ENCODE measurements at regions not wholly inside any gene's neighbourhood (a gene's known extent, or its start where the extent isn't known, plus 50 kb on each side); places are given as distances from the start of the nearest gene placed in this dataset.

DNA sequence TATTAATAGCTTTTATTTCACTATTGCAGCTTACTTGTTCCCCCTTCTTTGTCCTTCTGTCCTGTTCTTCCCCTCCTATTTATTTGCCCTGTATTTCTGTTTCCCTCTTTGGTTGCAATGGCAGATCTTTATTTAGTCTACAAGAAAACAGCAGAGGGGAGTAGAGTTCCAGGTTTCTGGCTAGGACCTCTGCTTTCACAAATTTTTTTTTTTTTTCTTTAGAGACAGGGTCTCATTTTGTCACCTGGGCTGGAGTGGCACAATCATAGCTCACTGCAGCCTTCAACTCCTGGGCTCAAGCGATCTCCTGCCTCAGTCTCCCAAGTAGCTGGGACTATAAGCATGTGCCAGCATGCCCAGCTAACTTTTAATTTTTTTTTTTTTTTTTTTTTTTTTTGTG, 188.1 kb upstream of the SPRED2 start:
- Histone ChIP-seq H3K36me3 (ENCODE audit: insufficient read depth, low read length) (no peaks in the 10 kb centered on the region), H2AFZ (ENCODE audit: low read length, unreplicated experiment) (no peak overlapping the region), H3K4me3 (ENCODE audit: low read depth, low read length) (no peak overlapping the region), H3K27ac (ENCODE audit: low read depth, low read length) (no peak overlapping the region), H3K27me3 (ENCODE audit: insufficient read depth, low read length) (peaks cover 54% of the 10 kb centered on the region), H3K79me2 (ENCODE audit: control insufficient read depth, insufficient read depth, low read length, unreplicated experiment) (no peaks in the 10 kb centered on the region), H3K4me1 (ENCODE audit: control insufficient read depth, insufficient read depth, low read length, unreplicated experiment) (no peaks in the 10 kb centered on the region)

DNA sequence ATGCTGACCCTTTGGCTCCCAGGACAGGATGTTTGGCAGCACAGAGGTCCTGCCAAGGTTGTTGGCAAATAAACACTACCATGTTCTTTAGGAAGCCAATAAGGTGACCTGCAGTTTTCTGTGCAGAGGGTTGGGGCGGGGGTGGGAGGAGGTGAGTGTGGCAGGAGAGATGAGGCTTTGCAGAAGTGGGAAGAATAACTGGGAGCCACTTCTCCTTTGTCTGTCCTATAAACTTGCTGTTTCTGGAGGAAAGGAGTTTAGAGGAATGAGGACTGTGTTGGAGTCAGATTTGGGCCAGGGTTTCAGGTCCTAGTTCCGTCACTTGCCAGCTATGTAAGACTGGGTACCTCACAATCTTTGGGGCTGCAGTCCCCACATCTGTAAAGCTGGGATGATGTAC, 187.6 kb upstream of the SPRED2 start:
- H3K36me3 ChIP-seq (ENCODE audit: insufficient read depth, low read length) = no peaks in the 10 kb centered on the region
- H2AFZ ChIP-seq (ENCODE audit: low read length, unreplicated experiment) = no peak overlapping the region
- peaks cover 54% of the 10 kb centered on the region for H3K27me3 ChIP-seq (ENCODE audit: insufficient read depth, low read length)
- H3K27ac ChIP-seq (ENCODE audit: low read depth, low read length) = no peak overlapping the region
- H3K4me1 ChIP-seq (ENCODE audit: control insufficient read depth, insufficient read depth, low read length, unreplicated experiment) = no peaks in the 10 kb centered on the region
- no peak overlapping the region for H3K4me3 ChIP-seq (ENCODE audit: low read depth, low read length)
- H3K79me2 ChIP-seq (ENCODE audit: control insufficient read depth, insufficient read depth, low read length, unreplicated experiment) = no peaks in the 10 kb centered on the region

DNA sequence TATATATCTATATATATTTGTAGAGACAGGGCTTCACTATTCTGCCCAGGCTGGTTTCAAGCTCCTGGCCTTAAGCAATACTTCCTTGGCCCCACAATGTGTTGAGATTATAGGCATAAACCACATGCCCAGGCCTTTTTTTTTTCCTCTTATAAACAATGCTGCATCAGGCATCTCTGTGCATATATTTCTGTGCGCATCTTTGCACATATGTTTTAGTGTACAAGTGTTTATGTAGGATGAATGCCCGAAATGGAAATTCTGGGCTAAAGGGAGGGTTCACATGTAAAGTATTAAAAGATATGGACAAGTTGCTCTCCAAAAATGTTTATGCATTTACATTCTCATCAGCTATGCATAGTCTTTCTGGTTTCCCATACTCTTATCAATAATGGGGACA, 183.2 kb upstream of the SPRED2 start:
- no peaks in the 10 kb centered on the region for H3K36me3 ChIP-seq (ENCODE audit: insufficient read depth, low read length)
- peaks cover 21% of the 10 kb centered on the region for H3K27me3 ChIP-seq (ENCODE audit: insufficient read depth, low read length)
- no peaks in the 10 kb centered on the region for H3K79me2 ChIP-seq (ENCODE audit: control insufficient read depth, insufficient read depth, low read length, unreplicated experiment)
- H2AFZ ChIP-seq (ENCODE audit: low read length, unreplicated experiment) = no peak overlapping the region
- H3K27ac ChIP-seq (ENCODE audit: low read depth, low read length) = no peak overlapping the region
- H3K4me3 ChIP-seq (ENCODE audit: low read depth, low read length) = no peak overlapping the region
- no peaks in the 10 kb centered on the region for H3K4me1 ChIP-seq (ENCODE audit: control insufficient read depth, insufficient read depth, low read length, unreplicated experiment)

GRCh38 chr2:65613968-65614555, 181.7 kb upstream of the SPRED2 start:
- H2AFZ ChIP-seq (ENCODE audit: low read length, unreplicated experiment) = no peak overlapping the region

DNA sequence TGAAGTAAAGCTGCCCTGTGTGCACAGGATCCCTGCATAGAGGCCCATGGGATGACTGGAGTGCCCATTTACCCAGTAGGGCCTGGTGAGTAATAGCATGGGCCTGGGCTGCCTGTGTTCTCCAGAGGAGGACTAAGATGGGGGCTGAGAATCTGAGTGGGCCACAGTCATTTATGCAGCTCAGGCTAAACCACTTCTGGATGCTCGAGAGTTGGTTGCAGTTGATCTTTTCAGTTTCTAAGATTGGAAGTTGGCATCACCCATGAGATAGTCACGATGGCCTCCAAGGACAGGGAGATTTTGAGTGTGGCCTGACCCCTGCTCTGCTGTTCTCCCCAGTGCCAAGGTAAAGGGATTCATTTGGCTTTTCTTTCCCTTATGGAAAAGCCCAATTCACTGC, 179.1 kb upstream of the SPRED2 start:
- Histone ChIP-seq H3K4me1 (ENCODE audit: control insufficient read depth, insufficient read depth, low read length, unreplicated experiment) (no peaks in the 10 kb centered on the region), H3K79me2 (ENCODE audit: control insufficient read depth, insufficient read depth, low read length, unreplicated experiment) (no peaks in the 10 kb centered on the region), H2AFZ (ENCODE audit: low read length, unreplicated experiment) (no peak overlapping the region), H3K4me3 (ENCODE audit: low read depth, low read length) (no peak overlapping the region), H3K27me3 (ENCODE audit: insufficient read depth, low read length) (0 out of 2 replicates have a peak, but pooled peaks cover 8% of the 10 kb centered on the region), H3K36me3 (ENCODE audit: insufficient read depth, low read length) (no peaks in the 10 kb centered on the region), H3K27ac (ENCODE audit: low read depth, low read length) (no peak overlapping the region)

More at GRCh38 chr2:65613968-65614555, 181.7 kb upstream of the SPRED2 start:
- Histone ChIP-seq H3K4me1 (ENCODE audit: control insufficient read depth, insufficient read depth, low read length, unreplicated experiment) (no peaks in the 10 kb centered on the region), H3K27me3 (ENCODE audit: insufficient read depth, low read length) (peaks cover 12% of the 10 kb centered on the region), H3K4me3 (ENCODE audit: low read depth, low read length) (no peak overlapping the region), H3K79me2 (ENCODE audit: control insufficient read depth, insufficient read depth, low read length, unreplicated experiment) (no peaks in the 10 kb centered on the region), H3K36me3 (ENCODE audit: insufficient read depth, low read length) (no peaks in the 10 kb centered on the region), H3K27ac (ENCODE audit: low read depth, low read length) (no peak overlapping the region)

GRCh38 chr2:65608916-65609315, 176.5 kb upstream of the SPRED2 start:
- Histone ChIP-seq H3K79me2 (ENCODE audit: control insufficient read depth, insufficient read depth, low read length, unreplicated experiment) (no peaks in the 10 kb centered on the region), H3K4me3 (ENCODE audit: low read depth, low read length) (no peak overlapping the region), H3K36me3 (ENCODE audit: insufficient read depth, low read length) (no peaks in the 10 kb centered on the region), H2AFZ (ENCODE audit: low read length, unreplicated experiment) (no peak overlapping the region), H3K27ac (ENCODE audit: low read depth, low read length) (no peak overlapping the region), H3K27me3 (ENCODE audit: insufficient read depth, low read length) (0 out of 2 replicates have a peak, but pooled peaks cover 8% of the 10 kb centered on the region), H3K4me1 (ENCODE audit: control insufficient read depth, insufficient read depth, low read length, unreplicated experiment) (no peaks in the 10 kb centered on the region)

DNA sequence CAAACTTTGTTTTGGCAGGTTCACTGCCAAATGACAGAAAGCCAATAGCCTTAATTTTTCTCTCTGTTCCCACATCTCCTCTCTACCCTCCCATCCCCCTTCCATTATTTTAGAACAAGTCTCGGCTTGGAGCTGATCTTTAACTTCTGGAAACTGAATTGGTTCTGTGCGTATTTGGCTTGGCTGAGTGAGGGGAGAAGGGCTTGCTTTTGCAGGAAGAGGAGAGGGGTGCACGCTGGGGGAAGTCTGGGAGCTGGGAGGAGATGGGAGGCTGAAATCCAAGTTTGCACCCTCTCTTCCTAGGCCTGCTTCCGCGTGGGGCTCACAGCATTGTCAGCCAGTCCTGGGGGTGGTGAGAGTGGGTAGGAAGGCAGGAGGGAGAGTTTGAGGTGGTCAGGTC, 176.1 kb upstream of the SPRED2 start:
- H3K79me2 ChIP-seq (ENCODE audit: control insufficient read depth, insufficient read depth, low read length, unreplicated experiment) = no peaks in the 10 kb centered on the region
- 0 out of 2 replicates have a peak, but pooled peaks cover 8% of the 10 kb centered on the region for H3K27me3 ChIP-seq (ENCODE audit: insufficient read depth, low read length)
- H3K36me3 ChIP-seq (ENCODE audit: insufficient read depth, low read length) = no peaks in the 10 kb centered on the region
- no peaks in the 10 kb centered on the region for H3K4me1 ChIP-seq (ENCODE audit: control insufficient read depth, insufficient read depth, low read length, unreplicated experiment)
- no peak overlapping the region for H3K27ac ChIP-seq (ENCODE audit: low read depth, low read length)
- no peak overlapping the region for H2AFZ ChIP-seq (ENCODE audit: low read length, unreplicated experiment)
- H3K4me3 ChIP-seq (ENCODE audit: low read depth, low read length) = no peak overlapping the region

GRCh38 chr2:65607662-65608305, 175.4 kb upstream of the SPRED2 start:
- no peak overlapping the region for H2AFZ ChIP-seq (ENCODE audit: low read length, unreplicated experiment)
- H3K4me1 ChIP-seq (ENCODE audit: control insufficient read depth, insufficient read depth, low read length, unreplicated experiment) = no peaks in the 10 kb centered on the region
- no peaks in the 10 kb centered on the region for H3K79me2 ChIP-seq (ENCODE audit: control insufficient read depth, insufficient read depth, low read length, unreplicated experiment)
- H3K27me3 ChIP-seq (ENCODE audit: insufficient read depth, low read length) = 0 out of 2 replicates have a peak, but pooled peaks cover 8% of the 10 kb centered on the region
- H3K36me3 ChIP-seq (ENCODE audit: insufficient read depth, low read length) = no peaks in the 10 kb centered on the region
- no peak overlapping the region for H3K27ac ChIP-seq (ENCODE audit: low read depth, low read length)
- no peak overlapping the region for H3K4me3 ChIP-seq (ENCODE audit: low read depth, low read length)

DNA sequence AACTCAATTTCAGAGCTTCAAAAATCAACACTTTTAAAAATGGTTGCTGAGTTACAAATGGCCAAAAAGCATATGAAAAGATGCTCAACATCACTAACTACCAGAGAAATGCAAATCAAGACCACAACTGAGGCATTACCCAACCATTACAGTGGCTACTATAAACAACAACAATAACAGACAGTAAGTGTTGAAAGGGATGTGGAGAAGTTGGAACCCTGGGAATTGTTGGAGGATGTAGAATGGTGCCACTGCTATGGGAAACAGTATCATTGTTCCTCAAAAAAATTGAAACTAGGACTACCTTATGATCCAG, 173.3 kb upstream of the SPRED2 start:
- no peak overlapping the region for H3K4me3 ChIP-seq (ENCODE audit: low read depth, low read length)
- H3K79me2 ChIP-seq (ENCODE audit: control insufficient read depth, insufficient read depth, low read length, unreplicated experiment) = no peaks in the 10 kb centered on the region

GRCh38 chr2:65605058-65605742, 172.8 kb upstream of the SPRED2 start:
- no peak overlapping the region for H3K27ac ChIP-seq (ENCODE audit: low read depth, low read length)
- H2AFZ ChIP-seq (ENCODE audit: low read length, unreplicated experiment) = no peak overlapping the region
- H3K4me3 ChIP-seq (ENCODE audit: low read depth, low read length) = no peak overlapping the region

More for the DNA sequence above, 173.3 kb upstream of the SPRED2 start:
- H3K4me1 ChIP-seq (ENCODE audit: control insufficient read depth, insufficient read depth, low read length, unreplicated experiment) = no peaks in the 10 kb centered on the region
- no peak overlapping the region for H2AFZ ChIP-seq (ENCODE audit: low read length, unreplicated experiment)
- H3K27me3 ChIP-seq (ENCODE audit: insufficient read depth, low read length) = 0 out of 2 replicates have a peak, but pooled peaks cover 8% of the 10 kb centered on the region
- no peaks in the 10 kb centered on the region for H3K36me3 ChIP-seq (ENCODE audit: insufficient read depth, low read length)
- no peak overlapping the region for H3K27ac ChIP-seq (ENCODE audit: low read depth, low read length)

DNA sequence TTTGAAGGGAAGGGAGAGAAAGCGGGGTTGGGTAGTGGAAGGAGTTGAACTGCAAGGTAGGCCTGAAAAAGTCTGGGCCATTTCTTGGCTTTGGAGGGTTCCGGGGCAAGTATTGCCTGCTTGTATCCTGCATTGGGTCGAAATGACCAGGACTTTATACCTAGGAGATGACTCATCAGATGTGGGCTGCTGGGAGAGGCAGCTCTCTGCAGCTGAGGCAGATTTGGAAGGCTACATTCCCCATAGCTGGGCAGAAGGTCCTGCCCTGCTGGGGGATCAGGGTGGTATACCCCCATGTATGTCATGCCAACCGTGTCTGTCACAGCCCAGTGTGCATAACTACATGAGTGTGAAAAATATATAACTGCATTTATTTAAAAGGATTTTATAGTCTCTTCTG, 171.8 kb upstream of the SPRED2 start:
- Histone ChIP-seq H3K79me2 (ENCODE audit: control insufficient read depth, insufficient read depth, low read length, unreplicated experiment) (no peaks in the 10 kb centered on the region), H3K27ac (ENCODE audit: low read depth, low read length) (no peak overlapping the region), H2AFZ (ENCODE audit: low read length, unreplicated experiment) (no peak overlapping the region), H3K27me3 (ENCODE audit: insufficient read depth, low read length) (0 out of 2 replicates have a peak, but pooled peaks cover 6% of the 10 kb centered on the region), H3K36me3 (ENCODE audit: insufficient read depth, low read length) (no peaks in the 10 kb centered on the region), H3K4me1 (ENCODE audit: control insufficient read depth, insufficient read depth, low read length, unreplicated experiment) (no peaks in the 10 kb centered on the region), H3K4me3 (ENCODE audit: low read depth, low read length) (no peak overlapping the region)

More at GRCh38 chr2:65605058-65605742, 172.8 kb upstream of the SPRED2 start:
- Histone ChIP-seq H3K36me3 (ENCODE audit: insufficient read depth, low read length) (no peaks in the 10 kb centered on the region), H3K4me1 (ENCODE audit: control insufficient read depth, insufficient read depth, low read length, unreplicated experiment) (no peaks in the 10 kb centered on the region), H3K79me2 (ENCODE audit: control insufficient read depth, insufficient read depth, low read length, unreplicated experiment) (no peaks in the 10 kb centered on the region), H3K27me3 (ENCODE audit: insufficient read depth, low read length) (0 out of 2 replicates have a peak, but pooled peaks cover 8% of the 10 kb centered on the region)
